ENCODE measurements at regions not wholly inside any gene's neighbourhood (a gene's known extent, or its start where the extent isn't known, plus 50 kb on each side); places are given as distances from the start of the nearest gene placed in this dataset.

DNA sequence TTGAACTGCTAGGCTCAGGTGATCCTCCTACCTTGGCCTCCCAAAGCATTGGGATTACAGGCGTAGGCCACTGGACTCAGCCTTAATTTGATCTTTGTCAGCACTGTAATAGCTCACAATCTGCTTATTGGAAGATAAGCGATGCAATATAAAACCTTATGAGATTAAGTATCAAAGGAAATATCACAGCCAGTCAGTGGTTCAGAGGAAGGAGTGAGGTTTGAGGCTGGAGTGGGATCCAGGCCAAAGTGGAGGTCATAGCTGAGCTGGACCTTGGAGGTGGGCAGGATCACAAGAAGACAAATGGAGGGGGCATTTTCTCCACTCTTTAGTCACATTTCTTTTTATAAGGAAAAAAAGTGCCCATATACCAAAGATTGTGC lies 228.5 kb downstream of the RHOU start:
- no peaks in the 10 kb centered on the region for H3K9me3 ChIP-seq (ENCODE audit: low read depth, low read length)
- no peak overlapping the region for H2AFZ ChIP-seq (ENCODE audit: low read length)
- H4K20me1 ChIP-seq (ENCODE audit: insufficient read depth, low read length), result no peaks in the 10 kb centered on the region
- H3K36me3 ChIP-seq (ENCODE audit: insufficient read depth, low read length), result no peaks in the 10 kb centered on the region
- no peaks in the 10 kb centered on the region for H3K79me2 ChIP-seq (ENCODE audit: insufficient read depth, low read length)
- TF ChIP-seq, protein P1, sequence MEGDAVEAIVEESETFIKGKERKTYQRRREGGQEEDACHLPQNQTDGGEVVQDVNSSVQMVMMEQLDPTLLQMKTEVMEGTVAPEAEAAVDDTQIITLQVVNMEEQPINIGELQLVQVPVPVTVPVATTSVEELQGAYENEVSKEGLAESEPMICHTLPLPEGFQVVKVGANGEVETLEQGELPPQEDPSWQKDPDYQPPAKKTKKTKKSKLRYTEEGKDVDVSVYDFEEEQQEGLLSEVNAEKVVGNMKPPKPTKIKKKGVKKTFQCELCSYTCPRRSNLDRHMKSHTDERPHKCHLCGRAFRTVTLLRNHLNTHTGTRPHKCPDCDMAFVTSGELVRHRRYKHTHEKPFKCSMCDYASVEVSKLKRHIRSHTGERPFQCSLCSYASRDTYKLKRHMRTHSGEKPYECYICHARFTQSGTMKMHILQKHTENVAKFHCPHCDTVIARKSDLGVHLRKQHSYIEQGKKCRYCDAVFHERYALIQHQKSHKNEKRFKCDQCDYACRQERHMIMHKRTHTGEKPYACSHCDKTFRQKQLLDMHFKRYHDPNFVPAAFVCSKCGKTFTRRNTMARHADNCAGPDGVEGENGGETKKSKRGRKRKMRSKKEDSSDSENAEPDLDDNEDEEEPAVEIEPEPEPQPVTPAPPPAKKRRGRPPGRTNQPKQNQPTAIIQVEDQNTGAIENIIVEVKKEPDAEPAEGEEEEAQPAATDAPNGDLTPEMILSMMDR (IDR thresholded peaks at IDR 0.05; ENCODE audit: extremely low read depth, low read depth, low read length), result no peak
- peaks cover 8% of the 10 kb centered on the region for H3K4me1 ChIP-seq (ENCODE audit: insufficient read depth, low read length)
- H3K27ac ChIP-seq (ENCODE audit: low read depth, low read length), result no peak overlapping the region
- no peaks in the 10 kb centered on the region for H3K27me3 ChIP-seq (ENCODE audit: insufficient read depth, low read length)
- H3K4me3 ChIP-seq (ENCODE audit: insufficient read depth, low read length), result no peak overlapping the region
- H3K4me2 ChIP-seq (ENCODE audit: insufficient read depth, low read length), result no peak overlapping the region
- DNase-seq (ENCODE audit: insufficient read length, low spot score, missing footprints), result no peak

GRCh38 chr1:228964178-228965089 lies 229.2 kb downstream of the RHOU start:
- Histone ChIP-seq H3K9me3 (ENCODE audit: low read depth, low read length) (no peaks in the 10 kb centered on the region), H3K4me3 (ENCODE audit: insufficient read depth, low read length) (no peak overlapping the region), H3K4me1 (ENCODE audit: insufficient read depth, low read length) (peaks cover 8% of the 10 kb centered on the region), H4K20me1 (ENCODE audit: insufficient read depth, low read length) (no peaks in the 10 kb centered on the region), H3K4me2 (ENCODE audit: insufficient read depth, low read length) (no peak overlapping the region), H3K27me3 (ENCODE audit: insufficient read depth, low read length) (no peaks in the 10 kb centered on the region), H2AFZ (ENCODE audit: low read length) (no peak overlapping the region), H3K27ac (ENCODE audit: low read depth, low read length) (no peak overlapping the region), H3K36me3 (ENCODE audit: insufficient read depth, low read length) (no peaks in the 10 kb centered on the region), H3K79me2 (ENCODE audit: insufficient read depth, low read length) (no peaks in the 10 kb centered on the region)
- no peak for DNase-seq (ENCODE audit: insufficient read length, low spot score, missing footprints)
- TF ChIP-seq, protein P1 (IDR thresholded peaks at IDR 0.05; ENCODE audit: extremely low read depth, low read depth, low read length), result no peak

GRCh38 chr1:228968891-228969606 lies 233.8 kb downstream of the RHOU start:
- Histone ChIP-seq H3K36me3 (ENCODE audit: insufficient read depth, low read length) (no peaks in the 10 kb centered on the region), H4K20me1 (ENCODE audit: insufficient read depth, low read length) (no peaks in the 10 kb centered on the region), H3K4me3 (ENCODE audit: insufficient read depth, low read length) (no peak overlapping the region), H3K27ac (ENCODE audit: low read depth, low read length) (no peak overlapping the region), H3K9me3 (ENCODE audit: low read depth, low read length) (no peaks in the 10 kb centered on the region), H3K79me2 (ENCODE audit: insufficient read depth, low read length) (no peaks in the 10 kb centered on the region), H3K4me2 (ENCODE audit: insufficient read depth, low read length) (no peak overlapping the region), H3K27me3 (ENCODE audit: insufficient read depth, low read length) (no peaks in the 10 kb centered on the region), H3K4me1 (ENCODE audit: insufficient read depth, low read length) (peaks cover 2% of the 10 kb centered on the region), H2AFZ (ENCODE audit: low read length) (no peak overlapping the region)
- no peak for DNase-seq (ENCODE audit: insufficient read length, low spot score, missing footprints)
- TF ChIP-seq, protein P1 (IDR thresholded peaks at IDR 0.05; ENCODE audit: extremely low read depth, low read depth, low read length), result no peak
